ENCODE measurements at regions not wholly inside any gene's neighbourhood (a gene's known extent, or its start where the extent isn't known, plus 50 kb on each side); places are given as distances from the start of the nearest gene placed in this dataset.

- H3K4me1 Mint-ChIP-seq (ENCODE audit: low read depth) = no peaks in the 10 kb centered on the region
- H3K4me3 Mint-ChIP-seq (ENCODE audit: low read depth) = no peak overlapping the region
- DNase-seq (ENCODE audit: low spot score, unreplicated experiment) = no peak
- H3K27ac Mint-ChIP-seq = no peak overlapping the region
- H3K27me3 Mint-ChIP-seq = peaks cover 19% of the 10 kb centered on the region
- no peaks in the 10 kb centered on the region for H3K9me3 Mint-ChIP-seq (ENCODE audit: low read depth)
- H3K36me3 Mint-ChIP-seq (ENCODE audit: insufficient read depth) = no peaks in the 10 kb centered on the region
- no peak for TF ChIP-seq CTCF (IDR thresholded peaks at IDR 0.05; ENCODE audit: unreplicated experiment)
Observed at GRCh38 chr20:18972251-18972876, 158.8 kb downstream of the SCP2D1 start.

- TF ChIP-seq CTCF (IDR thresholded peaks at IDR 0.05; ENCODE audit: unreplicated experiment) = no peak
- no peaks in the 10 kb centered on the region for H3K4me1 Mint-ChIP-seq (ENCODE audit: low read depth)
- H3K9me3 Mint-ChIP-seq (ENCODE audit: low read depth) = no peaks in the 10 kb centered on the region
- DNase-seq (ENCODE audit: low spot score, unreplicated experiment) = no peak
- peaks cover 13% of the 10 kb centered on the region for H3K27me3 Mint-ChIP-seq
- no peak overlapping the region for H3K27ac Mint-ChIP-seq
- H3K36me3 Mint-ChIP-seq (ENCODE audit: insufficient read depth) = no peaks in the 10 kb centered on the region
- no peak overlapping the region for H3K4me3 Mint-ChIP-seq (ENCODE audit: low read depth)
Observed at GRCh38 chr20:18973529-18974173, 160.1 kb downstream of the SCP2D1 start.

GRCh38 chr20:18974660-18975059 is 161.1 kb downstream of the SCP2D1 start:
- H3K4me3 Mint-ChIP-seq (ENCODE audit: low read depth) = no peak overlapping the region
- H3K36me3 Mint-ChIP-seq (ENCODE audit: insufficient read depth) = no peaks in the 10 kb centered on the region
- H3K27ac Mint-ChIP-seq = no peak overlapping the region
- H3K27me3 Mint-ChIP-seq = peaks cover 13% of the 10 kb centered on the region
- DNase-seq (ENCODE audit: low spot score, unreplicated experiment) = no peak
- no peaks in the 10 kb centered on the region for H3K9me3 Mint-ChIP-seq (ENCODE audit: low read depth)
- no peaks in the 10 kb centered on the region for H3K4me1 Mint-ChIP-seq (ENCODE audit: low read depth)
- TF ChIP-seq CTCF (IDR thresholded peaks at IDR 0.05; ENCODE audit: unreplicated experiment) = no peak

- no peak for TF ChIP-seq CTCF (IDR thresholded peaks at IDR 0.05; ENCODE audit: unreplicated experiment)
Observed at GRCh38 chr20:18977441-18977840, 163.9 kb downstream of the SCP2D1 start.

GRCh38 chr20:18978311-18978710 is 164.7 kb downstream of the SCP2D1 start:
- no peak overlapping the region for H3K27ac Mint-ChIP-seq
- H3K27me3 Mint-ChIP-seq = peaks cover 4% of the 10 kb centered on the region
- H3K4me3 Mint-ChIP-seq (ENCODE audit: low read depth) = no peak overlapping the region
- H3K9me3 Mint-ChIP-seq (ENCODE audit: low read depth) = no peaks in the 10 kb centered on the region
- H3K4me1 Mint-ChIP-seq (ENCODE audit: low read depth) = peaks cover 2% of the 10 kb centered on the region
- DNase-seq (ENCODE audit: low spot score, unreplicated experiment) = no peak
- TF ChIP-seq CTCF (IDR thresholded peaks at IDR 0.05; ENCODE audit: unreplicated experiment) = no peak
- H3K36me3 Mint-ChIP-seq (ENCODE audit: insufficient read depth) = no peaks in the 10 kb centered on the region

More at GRCh38 chr20:18977441-18977840, 163.9 kb downstream of the SCP2D1 start:
- Mint-ChIP-seq H3K27ac (no peak overlapping the region), H3K36me3 (ENCODE audit: insufficient read depth) (no peaks in the 10 kb centered on the region), H3K27me3 (peaks cover 4% of the 10 kb centered on the region), H3K4me3 (ENCODE audit: low read depth) (no peak overlapping the region), H3K4me1 (ENCODE audit: low read depth) (peaks cover 2% of the 10 kb centered on the region), H3K9me3 (ENCODE audit: low read depth) (no peaks in the 10 kb centered on the region)
- no peak for DNase-seq (ENCODE audit: low spot score, unreplicated experiment)

Measured in progenitor cell of endocrine pancreas (in vitro differentiated cells).